H1 (cell line): ENCODE measurements at regions not wholly inside any gene's neighbourhood (a gene's known extent, or its start where the extent isn't known, plus 50 kb on each side); places are given as distances from the start of the nearest gene placed in this dataset.
A peak's percentile ranks its signal among the peaks of the same experiment; 100 is the strongest.

Experiments
- CTCF ChIA-PET: fragments of 300-600 bp; sonication (Branson Sonifier 250); formaldehyde crosslinking; loops from one replicate; lab custom pipeline; 2021; ENCODE audit not compliant: partially characterized antibody; lab: Charles Lee
- POLR2A ChIA-PET: fragments of 300-600 bp; sonication (Branson Sonifier 250); formaldehyde crosslinking; loops from one replicate; lab custom pipeline; 2021; ENCODE audit warnings: inconsistent platforms; ENCODE audit not compliant: partially characterized antibody; lab: Charles Lee
- DNase-seq, 2 experiments: peaks; one replicate each; pipeline versions ENCODE4 v3.0.0 to v3.0.0-alpha.2; 2010 to 2022; ENCODE audit warnings: low spot score in 2 of 2, low read depth in 1 of 2, mixed read lengths in 1 of 2
- FAIRE-seq: peaks from 2 replicates; lab custom pipeline; 2011; peaks lifted over from hg19 to GRCh38; lab: Jason Lieb, UNC
- H2AFZ ChIP-seq: 2 replicates; pipeline ENCODE4 v1.8.1; 2012; ENCODE audit warnings: low read length, inconsistent platforms
- H2AK5ac ChIP-seq: 2 replicates; pipeline ENCODE4 v1.6.1; 2013; ENCODE audit warnings: low read depth, low read length
- H2BK120ac ChIP-seq: replicated peaks from 2 replicates; pipeline ENCODE3; 2013; ENCODE audit warnings: low read depth, low read length, inconsistent platforms
- H2BK12ac ChIP-seq: 2 replicates; pipeline ENCODE4 v1.6.1; 2013; ENCODE audit warnings: low read depth, low read length
- H2BK15ac ChIP-seq: 2 replicates; pipeline ENCODE4 v1.6.1; 2013; ENCODE audit warnings: low read length
- H2BK20ac ChIP-seq: 2 replicates; pipeline ENCODE4 v1.6.1; 2013; ENCODE audit warnings: low read length
- H2BK5ac ChIP-seq: 2 replicates; pipeline ENCODE4 v1.6.1; 2013; ENCODE audit warnings: low read depth, low read length
- H3K14ac ChIP-seq: 2 replicates; pipeline ENCODE4 v1.6.1; 2013; ENCODE audit warnings: inconsistent platforms; ENCODE audit not compliant: insufficient read length
- H3K18ac ChIP-seq: 2 replicates; pipeline ENCODE4 v1.6.1; 2013; ENCODE audit warnings: low read length; ENCODE audit errors: extremely low read depth
- H3K23ac ChIP-seq: 2 replicates; pipeline ENCODE4 v1.6.1; 2013; ENCODE audit warnings: inconsistent platforms; ENCODE audit not compliant: insufficient read length
- H3K23me2 ChIP-seq: 2 replicates; pipeline ENCODE4 v1.6.1; 2013; ENCODE audit warnings: low read depth, low read length
- H3K27ac ChIP-seq: 2 replicates; pipeline ENCODE4 v1.6.1; 2011; ENCODE audit warnings: low read depth, low read length, inconsistent platforms
- H3K27me3 ChIP-seq, 4 experiments: replicated peaks in 1 of 4; 1 replicate in 1 of 4; 2 replicates in 3 of 4; pipeline versions ENCODE4 v1.6.1 to v1.8.1; 2011 to 2013; ENCODE audit warnings: low read length in 3 of 4, mild to moderate bottlenecking in 3 of 4, inconsistent platforms in 2 of 4, mixed read lengths in 2 of 4, moderate library complexity in 1 of 4; ENCODE audit not compliant: control insufficient read depth in 3 of 4, insufficient read depth in 3 of 4; ENCODE audit errors: extremely low read depth in 1 of 4
- H3K36me3 ChIP-seq, 4 experiments: 2 replicates each; pipeline versions ENCODE4 v1.6.1 to v1.8.1; 2011 to 2013; ENCODE audit warnings: mild to moderate bottlenecking in 4 of 4, low read length in 3 of 4, moderate library complexity in 2 of 4, control low read depth in 1 of 4, inconsistent platforms in 1 of 4; ENCODE audit not compliant: insufficient read depth in 4 of 4, control insufficient read depth in 2 of 4
- H3K4ac ChIP-seq: replicated peaks from 2 replicates; pipeline ENCODE3; 2013; ENCODE audit warnings: low read length, low read depth, mixed read lengths, inconsistent platforms; ENCODE audit not compliant: insufficient read length
- H3K4me1 ChIP-seq, 4 experiments: replicated peaks in 1 of 4; 1 replicate in 1 of 4; 2 replicates in 3 of 4; pipeline versions ENCODE4 v1.6.1 to v1.8.1; 2011 to 2013; ENCODE audit warnings: low read length in 3 of 4, inconsistent platforms in 2 of 4, mixed read lengths in 1 of 4; ENCODE audit not compliant: insufficient read depth in 4 of 4, control insufficient read depth in 3 of 4
- H3K4me2 ChIP-seq, 2 experiments: 2 replicates each; pipeline versions ENCODE4 v1.6.1 to v1.8.1; 2011 to 2013; ENCODE audit warnings: low read depth in 2 of 2, low read length in 2 of 2, control low read depth in 1 of 2, inconsistent platforms in 1 of 2, mild to moderate bottlenecking in 1 of 2; ENCODE audit not compliant: insufficient read depth in 1 of 2
- H3K4me3 ChIP-seq, 4 experiments: fragments of 200-600, 300-600 bp in 1 of 4; sonication (generic), shearing (Covaris generic), sonication (Bioruptor Twin) in 1 of 4; 2 replicates each; pipeline versions ENCODE4 v1.5.1 to v1.8.1; 2011 to 2016; ENCODE audit warnings: low read length in 4 of 4, low read depth in 3 of 4, control low read depth in 2 of 4, inconsistent platforms in 2 of 4, mild to moderate bottlenecking in 2 of 4, mixed read lengths in 1 of 4, moderate library complexity in 1 of 4; ENCODE audit not compliant: insufficient read depth in 2 of 4; ENCODE audit errors: extremely low read depth in 1 of 4
- H3K56ac ChIP-seq: replicated peaks from 2 replicates; pipeline ENCODE3; 2013; ENCODE audit warnings: low read depth, mild to moderate bottlenecking, mixed read lengths, low read length, inconsistent platforms; ENCODE audit not compliant: insufficient read length
- H3K79me1 ChIP-seq: 2 replicates; pipeline ENCODE4 v1.6.1; 2013; ENCODE audit warnings: low read depth, low read length, control low read depth
- H3K79me2 ChIP-seq, 2 experiments: 2 replicates each; pipeline versions ENCODE4 v1.6.1 to v1.8.1; 2012 to 2013; ENCODE audit warnings: low read length in 2 of 2, mild to moderate bottlenecking in 2 of 2, inconsistent platforms in 1 of 2; ENCODE audit not compliant: insufficient read depth in 2 of 2, control insufficient read depth in 1 of 2
- H3K9ac ChIP-seq, 4 experiments: replicated peaks in 1 of 4; 1 replicate in 1 of 4; 2 replicates in 3 of 4; pipeline versions ENCODE4 v1.6.1 to v1.8.1; 2011 to 2013; ENCODE audit warnings: low read depth in 3 of 4, low read length in 3 of 4, control low read depth in 2 of 4, mild to moderate bottlenecking in 2 of 4, moderate library complexity in 2 of 4, inconsistent platforms in 1 of 4; ENCODE audit errors: extremely low read depth in 1 of 4
- H3K9me3 ChIP-seq, 2 experiments: 2 replicates each; pipeline versions ENCODE4 v1.6.1 to v1.8.1; 2012 to 2013; ENCODE audit warnings: mild to moderate bottlenecking in 2 of 2, moderate library complexity in 2 of 2, control low read depth in 1 of 2, inconsistent platforms in 1 of 2, low read depth in 1 of 2, low read length in 1 of 2, mixed read lengths in 1 of 2; ENCODE audit not compliant: insufficient read depth in 2 of 2
- H4K20me1 ChIP-seq, 2 experiments: replicated peaks in 1 of 2; 2 replicates each; pipeline versions ENCODE3 to v1.8.1; 2011 to 2013; ENCODE audit warnings: inconsistent platforms in 2 of 2, low read length in 2 of 2, mild to moderate bottlenecking in 1 of 2; ENCODE audit not compliant: insufficient read depth in 2 of 2, control insufficient read depth in 1 of 2
- H4K5ac ChIP-seq: 2 replicates; pipeline ENCODE4 v1.6.1; 2013; ENCODE audit warnings: low read length, low read depth, mixed read lengths, inconsistent platforms; ENCODE audit not compliant: insufficient read length
- H4K8ac ChIP-seq: 2 replicates; pipeline ENCODE4 v1.8.0; 2013; ENCODE audit warnings: mild to moderate bottlenecking, moderate library complexity, low read length, inconsistent platforms; ENCODE audit not compliant: insufficient read depth; ENCODE audit errors: extremely low read depth
- H4K91ac ChIP-seq: replicated peaks from 2 replicates; pipeline ENCODE3; 2013; ENCODE audit warnings: low read length, mixed read lengths, inconsistent platforms; ENCODE audit not compliant: insufficient read length
- ASH2L ChIP-seq: fragments of 200-600, 300-600 bp; sonication (generic); IDR thresholded peaks from one replicate; pipeline ENCODE4 v1.7.1; 2017; ENCODE audit warnings: low read length
- ATF2 ChIP-seq: IDR thresholded peaks from 2 replicates; pipeline ENCODE4 v1.6.1; 2012; ENCODE audit warnings: low read length, inconsistent platforms
- FOSL1 ChIP-seq: IDR thresholded peaks from 2 replicates; pipeline ENCODE4 v1.6.1; 2011; ENCODE audit warnings: mild to moderate bottlenecking, low read depth, low read length, moderate library complexity; ENCODE audit not compliant: insufficient read depth
- GABPA ChIP-seq: IDR thresholded peaks from 2 replicates; pipeline ENCODE4 v1.6.1; 2011; ENCODE audit warnings: mild to moderate bottlenecking, low read length, moderate library complexity, borderline replicate concordance; ENCODE audit not compliant: insufficient read depth
- JUND ChIP-seq: IDR thresholded peaks from 2 replicates; pipeline ENCODE4 v1.6.1; 2011; ENCODE audit warnings: mild to moderate bottlenecking, improper control_type of control experiment, low read length
- NRF1 ChIP-seq: IDR thresholded peaks from 2 replicates; pipeline ENCODE4 v1.6.1; 2011; ENCODE audit warnings: mild to moderate bottlenecking, low read depth, low read length, improper control_type of control experiment
- POLR2AphosphoS5 ChIP-seq: IDR thresholded peaks from 2 replicates; pipeline ENCODE4 v1.6.1; 2011; ENCODE audit warnings: low read depth, low read length
- RNF2 ChIP-seq: fragments of 200-900, 300-1000 bp; sonication (generic); IDR thresholded peaks from 2 replicates; pipeline ENCODE4 v1.7.1; 2016; ENCODE audit warnings: borderline replicate concordance, low read depth, mild to moderate bottlenecking, antibody characterized with exemption, low read length; ENCODE audit not compliant: poor library complexity, severe bottlenecking; ENCODE audit errors: missing control alignments
- TAF1 ChIP-seq: IDR thresholded peaks from 2 replicates; pipeline ENCODE4 v1.6.1; 2011; ENCODE audit warnings: mild to moderate bottlenecking, low read depth, low read length
- TCF12 ChIP-seq: IDR thresholded peaks from 2 replicates; pipeline ENCODE4 v1.6.1; 2011; ENCODE audit warnings: low read depth, mild to moderate bottlenecking, low read length
- TEAD4 ChIP-seq: IDR thresholded peaks from 2 replicates; pipeline ENCODE4 v1.6.1; 2012; ENCODE audit warnings: low read depth, low read length, inconsistent platforms, mixed read lengths
- WGBS, 2 experiments: shearing (Covaris generic) in 1 of 2; methylation state at CpG; one replicate each; pipeline versions ENCODE4 v1.1.6 to v1.1.7; 2013 to 2015; ENCODE audit warnings: low lambda C conversion rate in 2 of 2, mixed read lengths in 2 of 2, inconsistent platforms in 1 of 2, low coverage in 1 of 2, missing lambda C conversion rate in 1 of 2; ENCODE audit not compliant: insufficient replicate concordance in 2 of 2, insufficient coverage in 1 of 2, insufficient read length in 1 of 2; ENCODE audit errors: extremely low coverage in 1 of 2, missing lambda C conversion rate in 1 of 2; 5-methylcytosine and 5-hydroxymethylcytosine counted together

GRCh38 chr11:115612046-115612730 is 108.0 kb upstream of the CADM1 start:
- CTCF ChIA-PET = interaction anchor here (1.0 to 2.9 kb wide), 6 partner anchors 11 to 605 kb away, joined by 3 to 15 read pairs (median 5); no protein-coding TSS in a partner anchor
- WGBS, 2 experiments = 62% methylated on average over 9 of the region's 9 CpGs; no CpG with 5 or more reads in 1 of the 2 experiments
- FAIRE-seq = peak; percentile 78
- TF ChIP-seq TEAD4 (peak; percentile 47; the same call in 1 of the 2 replicates), ATF2 (no peak), FOSL1 (no peak), POLR2AphosphoS5 (no peak), TCF12 (no peak), GABPA (no peak), NRF1 (no peak), TAF1 (no peak), RNF2 (no peak), JUND (peak; percentile 46; the same call in 1 of the 2 replicates), ASH2L (no peak)

More at GRCh38 chr11:115612046-115612730, 108.0 kb upstream of the CADM1 start:
- no peak overlapping the region for H4K91ac ChIP-seq
- no peak overlapping the region for H3K27ac ChIP-seq
- no peak overlapping the region for H2AFZ ChIP-seq
- H2BK5ac ChIP-seq = no peak overlapping the region
- peaks cover 0 to 3% (median 0%) of the 10 kb centered on the region in 4 experiments; a peak in 2 of 7 replicates for H3K27me3 ChIP-seq
- peak overlapping the region in 1 of 2 experiments; percentile 24; a peak in 1 of 4 replicates for H3K4me2 ChIP-seq
- POLR2A ChIA-PET = interaction anchor here (0.6 kb wide), 1 partner anchor 47 kb away, joined by 3 read pairs; no protein-coding TSS in a partner anchor
- no peak overlapping the region for H2BK120ac ChIP-seq
- H2BK20ac ChIP-seq = no peak overlapping the region
- H3K4me1 ChIP-seq = peaks cover 0 to 11% (median 6%) of the 10 kb centered on the region in 4 experiments; a peak in 6 of 7 replicates
- no peak overlapping the region for H2BK15ac ChIP-seq
- no peaks in the 10 kb centered on the region for H3K23me2 ChIP-seq
- H4K20me1 ChIP-seq = no peaks in the 10 kb centered on the region
- H3K4ac ChIP-seq = no peak overlapping the region
- peak in 1 of 2 experiments; percentile 23 for DNase-seq
- no peak overlapping the region for H3K4me3 ChIP-seq
- H3K79me2 ChIP-seq = no peaks in the 10 kb centered on the region
- H3K23ac ChIP-seq = no peak overlapping the region
- H2AK5ac ChIP-seq = no peak overlapping the region
- H3K9me3 ChIP-seq = no peaks in the 10 kb centered on the region
- H3K18ac ChIP-seq = no peak overlapping the region
- no peak overlapping the region for H3K9ac ChIP-seq
- H2BK12ac ChIP-seq = peak overlapping the region; percentile 13; the same call in 1 of the 2 replicates
- no peak overlapping the region for H3K56ac ChIP-seq
- H3K79me1 ChIP-seq = no peaks in the 10 kb centered on the region
- H3K14ac ChIP-seq = no peak overlapping the region
- no peak overlapping the region for H4K8ac ChIP-seq
- no peaks in the 10 kb centered on the region for H3K36me3 ChIP-seq
- H4K5ac ChIP-seq = no peak overlapping the region
